Hematopoietic multipotent progenitor cell (in vitro differentiated cells): ENCODE measurements at regions not wholly inside any gene's neighbourhood (a gene's known extent, or its start where the extent isn't known, plus 50 kb on each side); places are given as distances from the start of the nearest gene placed in this dataset.

Experiments
- DNase-seq, 3 donors: peaks; one replicate each; pipeline ENCODE4 v3.0.0-alpha.2; 2011 to 2015; ENCODE audit warnings: low read depth in 2 of 3, low spot score in 2 of 3

DNA sequence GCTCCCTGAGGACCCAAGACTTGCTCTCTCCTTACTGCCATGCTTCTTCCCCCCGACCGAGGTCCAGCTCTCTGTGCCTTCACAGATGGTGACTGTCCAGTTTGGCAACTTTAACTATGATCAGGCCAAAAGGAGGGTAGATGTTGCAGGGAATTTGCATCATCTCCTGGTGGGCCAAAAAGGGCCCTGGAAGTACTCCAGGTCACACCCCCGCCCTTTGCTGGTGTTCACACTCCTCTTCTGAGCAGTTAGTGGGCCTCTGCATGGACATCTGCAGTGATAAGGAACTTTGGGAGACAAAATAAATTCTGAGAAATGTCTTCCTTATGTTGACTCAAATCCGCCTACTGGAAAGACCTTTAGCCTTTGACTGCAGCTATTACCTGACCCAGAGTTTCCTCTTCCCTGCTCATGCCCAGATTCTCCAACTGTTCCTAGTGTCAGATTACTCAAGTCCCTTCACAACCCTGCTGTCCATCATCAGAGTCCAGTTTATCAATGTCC is 234.4 kb downstream of the LOXHD1 start:
- no peak for DNase-seq

DNA sequence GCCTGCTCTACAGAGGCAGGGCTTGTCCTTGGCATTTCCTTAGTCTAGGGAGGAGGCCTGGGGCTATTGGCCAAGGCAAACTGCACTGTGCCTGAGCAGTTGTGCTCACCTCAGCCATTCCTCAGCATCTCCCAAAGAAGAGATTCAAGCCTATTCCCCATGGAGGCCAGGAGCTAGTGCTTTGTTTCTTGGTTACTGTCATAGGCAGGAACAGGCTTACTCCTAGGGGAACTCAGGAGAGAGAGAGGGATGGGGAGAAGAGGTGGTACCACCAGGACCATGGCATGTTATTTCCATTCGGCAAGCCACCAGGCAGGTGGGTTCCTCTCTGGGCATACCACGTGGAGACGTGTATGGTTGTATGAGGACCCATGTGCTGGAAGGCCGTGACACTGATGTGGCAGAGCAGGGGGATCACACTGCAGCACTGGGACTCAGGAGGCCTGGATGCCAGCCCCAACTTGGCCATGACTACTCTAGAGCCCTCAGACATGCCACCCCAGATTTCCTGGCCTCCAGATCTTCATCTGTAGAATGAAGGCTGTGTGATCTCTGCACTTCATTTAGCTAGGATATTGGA is 233.7 kb downstream of the LOXHD1 start:
- DNase-seq = no peak

DNA sequence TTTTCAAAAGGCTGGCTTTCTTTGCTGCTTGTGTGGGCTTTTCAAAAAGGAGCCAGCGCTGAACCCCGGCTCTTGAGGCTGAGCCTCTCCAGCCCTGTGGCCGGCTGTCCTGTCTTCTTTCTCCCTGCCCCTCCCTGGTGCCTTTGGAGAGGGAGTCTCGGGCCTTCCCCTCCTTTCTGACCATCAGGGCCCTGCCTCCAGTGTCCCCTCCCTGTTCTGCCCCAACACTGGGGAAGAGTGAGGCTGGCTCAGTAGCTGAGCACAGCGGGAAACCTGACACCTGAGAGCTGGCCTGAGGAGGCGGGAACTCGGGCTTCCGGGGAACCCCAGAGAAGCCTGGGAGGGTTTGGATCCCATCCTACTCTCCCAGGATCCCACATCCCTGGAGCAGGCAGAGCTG is 232.1 kb downstream of the LOXHD1 start:
- DNase-seq = no peak

DNA sequence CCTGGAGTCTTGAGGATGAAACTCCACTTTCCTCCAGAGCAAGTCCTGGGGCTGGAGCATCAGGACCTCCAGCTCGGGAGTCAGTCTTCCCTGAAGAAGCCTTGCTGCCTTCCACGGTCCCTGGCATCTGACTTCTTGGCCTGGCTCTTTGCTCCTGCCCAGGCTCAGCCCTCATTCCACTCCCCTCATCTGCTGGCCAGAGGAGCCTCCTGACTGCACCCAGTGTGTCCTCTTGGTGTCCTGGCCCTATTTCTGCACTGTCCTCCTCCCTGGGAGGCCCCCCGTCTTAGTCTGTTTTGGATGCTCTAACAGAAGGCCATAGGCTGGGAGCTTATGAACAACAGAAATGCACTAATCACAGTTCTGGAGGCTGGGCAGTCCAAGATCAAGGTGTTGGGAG is 231.5 kb downstream of the LOXHD1 start:
- DNase-seq = no peak

DNA sequence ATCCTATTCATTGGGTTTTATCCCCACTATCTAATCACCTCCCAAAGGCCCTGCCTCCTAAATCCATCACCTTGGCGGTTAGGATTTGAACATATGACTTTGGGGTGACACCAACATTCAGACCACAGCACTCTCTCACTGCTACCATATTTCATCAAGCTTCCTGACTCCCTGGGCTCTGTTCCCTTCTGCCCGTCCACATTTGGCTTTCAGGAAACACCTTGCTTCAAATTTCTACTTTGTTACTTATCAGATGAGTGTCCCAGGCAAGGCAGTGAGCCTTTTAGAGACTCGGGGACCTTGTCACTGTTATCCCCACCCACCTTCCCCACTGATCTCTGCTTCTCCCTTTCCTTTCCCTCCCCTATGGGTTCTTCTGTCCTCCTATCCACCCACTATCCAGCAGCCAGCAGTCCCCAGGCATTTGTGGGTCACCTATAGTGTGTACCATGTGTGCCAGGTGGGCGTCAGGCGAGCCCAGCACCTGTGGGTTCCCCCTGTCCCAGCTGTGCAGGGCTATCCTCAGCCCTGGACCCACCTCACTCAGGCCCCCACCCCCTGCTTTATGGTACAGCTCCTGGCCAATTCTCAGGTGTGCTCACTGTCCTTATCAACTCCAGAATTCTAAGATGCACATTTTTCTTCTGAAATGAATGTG is 230.9 kb downstream of the LOXHD1 start:
- DNase-seq = peak in 2 of 3 donors; percentile 37 to 80

DNA sequence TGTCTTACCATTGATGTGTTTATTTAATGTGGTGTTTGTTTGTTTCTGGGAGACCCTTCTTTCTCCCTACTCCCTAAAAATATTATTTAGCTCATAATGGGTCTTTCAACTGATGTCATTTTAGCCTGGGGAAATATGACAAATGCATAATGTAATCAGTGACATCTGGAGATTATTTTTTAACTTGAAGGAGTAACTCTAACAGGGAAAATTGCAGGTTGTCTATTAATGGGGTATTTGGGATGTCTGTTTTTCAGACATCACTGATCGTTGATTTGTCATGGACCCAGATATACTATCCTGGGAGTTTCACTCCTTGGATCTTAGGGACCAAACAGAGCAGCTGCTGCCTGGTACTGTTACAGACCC is 230.4 kb downstream of the LOXHD1 start:
- DNase-seq = no peak
